ENCODE measurements at regions not wholly inside any gene's neighbourhood (a gene's known extent, or its start where the extent isn't known, plus 50 kb on each side); places are given as distances from the start of the nearest gene placed in this dataset.

GRCh38 chr3:39671116-39671515 lies 138.3 kb upstream of the MYRIP start:
- no peaks in the 10 kb centered on the region for H3K9me3 ChIP-seq (ENCODE audit: control insufficient read depth, insufficient read depth, low read length)
- no peak for TF ChIP-seq CTCF (conservative IDR thresholded peaks at IDR 0.05; ENCODE audit: low read depth, low read length)
- TF ChIP-seq SMC3 (IDR thresholded peaks at IDR 0.05; ENCODE audit: low read depth, low read length), result no peak
- TF ChIP-seq NFE2L2 (IDR thresholded peaks at IDR 0.05; ENCODE audit: low read depth, low read length), result no peak
- no peak for TF ChIP-seq POLR2A (IDR thresholded peaks at IDR 0.05; ENCODE audit: low read depth, low read length)
- TF ChIP-seq BHLHE40 (IDR thresholded peaks at IDR 0.05; ENCODE audit: low read depth, low read length), result no peak
- no peak for TF ChIP-seq CEBPB (IDR thresholded peaks at IDR 0.05; ENCODE audit: low read depth, low read length)
- no peak for TF ChIP-seq RAD21 (IDR thresholded peaks at IDR 0.05; ENCODE audit: low read length)
- no peak for TF ChIP-seq CHD1 (IDR thresholded peaks at IDR 0.05; ENCODE audit: low read depth, low read length)
- no peak for TF ChIP-seq FOS (IDR thresholded peaks at IDR 0.05; ENCODE audit: low read depth, low read length)
- TF ChIP-seq RCOR1 (IDR thresholded peaks at IDR 0.05; ENCODE audit: insufficient replicate concordance, low read length), result no peak
- no peak for TF ChIP-seq RFX5 (IDR thresholded peaks at IDR 0.05; ENCODE audit: low read depth, low read length)
- TF ChIP-seq MAFK (IDR thresholded peaks at IDR 0.05; ENCODE audit: low read depth, low read length), result no peak
- no peak for TF ChIP-seq MXI1 (IDR thresholded peaks at IDR 0.05; ENCODE audit: borderline replicate concordance, low read depth, low read length)
- no peak for TF ChIP-seq MAZ (IDR thresholded peaks at IDR 0.05; ENCODE audit: borderline replicate concordance, low read depth, low read length)
- no peak for TF ChIP-seq USF2 (IDR thresholded peaks at IDR 0.05; ENCODE audit: low read depth, low read length)
- no peak for TF ChIP-seq ELK1 (IDR thresholded peaks at IDR 0.05; ENCODE audit: borderline replicate concordance, low read depth, low read length)
- in situ Hi-C loops (cut with MboI; ENCODE audit: low sequenced_read_pairs) (no loop called here), dilution Hi-C loops (cut with HindIII; ENCODE audit: low sequenced_read_pairs, unreplicated experiment) (no loop called here), intact Hi-C loops (cut with micrococcal nuclease) (no loop called here)
- WGBS, 2 experiments (ENCODE audit: extremely low coverage in 2 of 2, insufficient read length in 1 of 2), result no CpG with 5 or more reads among the region's 4 CpGs
- H3K4me1 ChIP-seq (ENCODE audit: control insufficient read depth, insufficient read depth, low read length), result no peaks in the 10 kb centered on the region
- H3K27ac ChIP-seq (ENCODE audit: insufficient read depth, low read length), result no peak overlapping the region
- no peak overlapping the region for H4K5ac ChIP-seq (ENCODE audit: low read depth, low read length)
- H3K4me3 ChIP-seq (ENCODE audit: insufficient read depth, low read depth, low read length), result no peak overlapping the region
- no peak overlapping the region for H3K4me2 ChIP-seq (ENCODE audit: low read depth, low read length)
- H3K9me1 ChIP-seq (ENCODE audit: insufficient read depth, low read length), result no peaks in the 10 kb centered on the region
- no peak overlapping the region for H2BK5ac ChIP-seq (ENCODE audit: low read depth, low read length, poor library complexity, severe bottlenecking)
- H3K14ac ChIP-seq (replicated peaks; ENCODE audit: low read depth, low read length), result no peak overlapping the region
- H4K91ac ChIP-seq (ENCODE audit: insufficient read depth, low read depth, low read length), result no peak overlapping the region
- no peaks in the 10 kb centered on the region for H3K79me1 ChIP-seq (ENCODE audit: low read depth in 1 of 2, low read length in 2 of 2)
- H3K9ac ChIP-seq (ENCODE audit: low read depth, low read length), result no peak overlapping the region
- no TSS peak for BruUV-seq (replicated peaks)
- H3K27me3 ChIP-seq (ENCODE audit: control insufficient read depth, insufficient read depth, low read length), result no peaks in the 10 kb centered on the region
- no peak overlapping the region for H2AK9ac ChIP-seq (replicated peaks; ENCODE audit: low read depth, low read length, poor library complexity)
- no peaks in the 10 kb centered on the region for H3K36me3 ChIP-seq (ENCODE audit: control insufficient read depth, insufficient read depth, low read length)
- ATAC-seq (ENCODE audit: low read depth) (no peak), DNase-seq (no peak)
- H2BK120ac ChIP-seq (ENCODE audit: low read depth, low read length), result no peak overlapping the region
- no peaks in the 10 kb centered on the region for H4K20me1 ChIP-seq (ENCODE audit: insufficient read depth, low read length)
- H4K8ac ChIP-seq (ENCODE audit: low read depth in 2 of 2, low read length in 2 of 2), result no peak overlapping the region
- H3K56ac ChIP-seq (ENCODE audit: extremely low read depth, insufficient read depth, low read length), result no peak overlapping the region
- H3K4ac ChIP-seq (ENCODE audit: low read depth, low read length), result no peak overlapping the region
- CTCF ChIA-PET, result no interaction called here
- no peak overlapping the region for H2BK20ac ChIP-seq (ENCODE audit: low read depth, low read length)
- POLR2A ChIA-PET (ENCODE audit: unreplicated experiment), result interaction anchor here (0.6 kb wide), 1 partner anchor 647 kb away, joined by 3 read pairs; no protein-coding TSS in a partner anchor
- no peak overlapping the region for H2AK5ac ChIP-seq (ENCODE audit: low read depth, low read length)
- H2AFZ ChIP-seq (replicated peaks; ENCODE audit: low read length, poor library complexity), result no peak overlapping the region
- H3K18ac ChIP-seq (ENCODE audit: low read depth, low read length), result no peak overlapping the region
- no peak overlapping the region for H2BK15ac ChIP-seq (ENCODE audit: low read depth, low read length)
- no peak overlapping the region for H3K23ac ChIP-seq (ENCODE audit: low read depth, low read length)

Data from IMR-90 (cell line).